ENCODE measurements at regions not wholly inside any gene's neighbourhood (a gene's known extent, or its start where the extent isn't known, plus 50 kb on each side); places are given as distances from the start of the nearest gene placed in this dataset.

DNA sequence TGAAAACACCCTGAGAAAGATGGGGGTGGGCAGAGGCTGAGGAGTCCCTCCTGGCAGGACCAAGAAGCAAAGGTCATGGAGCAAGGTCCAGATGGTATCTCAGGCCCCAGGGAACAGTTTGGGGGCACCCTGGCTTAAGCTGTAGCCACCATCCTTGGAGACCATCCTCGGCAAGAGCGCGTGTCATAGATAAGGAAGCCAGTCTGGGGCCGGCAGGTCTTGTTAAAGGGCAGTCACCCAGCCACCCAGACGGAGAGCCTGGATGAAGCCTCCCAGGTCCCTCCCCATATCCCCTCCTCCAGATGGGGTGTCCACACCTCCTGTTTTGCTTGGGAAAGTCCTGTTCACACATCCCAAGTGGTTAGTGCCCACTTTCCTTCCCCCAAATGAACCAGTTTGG, 191.1 kb downstream of the KLF13 start:
- intact Hi-C loops (cut with DNase I), result no loop called here
- Histone ChIP-seq H3K27me3 (ENCODE audit: control insufficient read depth, insufficient read depth) (no peaks in the 10 kb centered on the region), H3K4me1 (ENCODE audit: control insufficient read depth, insufficient read depth, low read length) (no peaks in the 10 kb centered on the region), H3K4me3 (ENCODE audit: low read length) (no peak overlapping the region), H3K9me3 (ENCODE audit: control insufficient read depth, low read length) (no peaks in the 10 kb centered on the region), H3K27ac (ENCODE audit: low read length) (no peak overlapping the region)
- no peak for DNase-seq
- WGBS, result 80% methylated on average over 5 of the region's 5 CpGs
- no peak for ATAC-seq

DNA sequence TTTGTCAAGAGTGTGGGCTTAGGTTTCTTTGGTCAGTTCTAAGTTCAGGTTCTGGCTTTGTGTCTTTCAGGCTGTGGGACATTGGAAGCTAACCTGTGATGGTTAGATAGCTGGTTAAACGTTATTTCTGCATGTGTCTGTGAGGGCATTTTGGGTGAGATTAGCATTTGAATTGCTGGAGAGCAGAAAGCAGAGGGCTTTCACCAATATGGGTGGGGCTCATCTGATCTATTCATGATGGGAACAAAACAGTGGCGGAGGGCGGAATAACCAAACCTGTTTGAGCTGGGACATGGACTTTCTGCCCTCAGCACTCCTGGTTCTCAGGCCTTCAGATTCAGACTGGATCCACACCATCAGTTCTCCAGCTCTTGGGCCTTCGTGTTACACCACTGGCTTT, 195.4 kb downstream of the KLF13 start:
- ATAC-seq, result no peak
- no peak for DNase-seq
- Histone ChIP-seq H3K27ac (ENCODE audit: low read length) (no peak overlapping the region), H3K27me3 (ENCODE audit: control insufficient read depth, insufficient read depth) (no peaks in the 10 kb centered on the region), H3K4me1 (ENCODE audit: control insufficient read depth, insufficient read depth, low read length) (no peaks in the 10 kb centered on the region), H3K9me3 (ENCODE audit: control insufficient read depth, low read length) (no peaks in the 10 kb centered on the region), H3K4me3 (ENCODE audit: low read length) (no peak overlapping the region)
- 80% methylated on average over 4 of the region's 4 CpGs for WGBS
- intact Hi-C loops (cut with DNase I), result no loop called here

DNA sequence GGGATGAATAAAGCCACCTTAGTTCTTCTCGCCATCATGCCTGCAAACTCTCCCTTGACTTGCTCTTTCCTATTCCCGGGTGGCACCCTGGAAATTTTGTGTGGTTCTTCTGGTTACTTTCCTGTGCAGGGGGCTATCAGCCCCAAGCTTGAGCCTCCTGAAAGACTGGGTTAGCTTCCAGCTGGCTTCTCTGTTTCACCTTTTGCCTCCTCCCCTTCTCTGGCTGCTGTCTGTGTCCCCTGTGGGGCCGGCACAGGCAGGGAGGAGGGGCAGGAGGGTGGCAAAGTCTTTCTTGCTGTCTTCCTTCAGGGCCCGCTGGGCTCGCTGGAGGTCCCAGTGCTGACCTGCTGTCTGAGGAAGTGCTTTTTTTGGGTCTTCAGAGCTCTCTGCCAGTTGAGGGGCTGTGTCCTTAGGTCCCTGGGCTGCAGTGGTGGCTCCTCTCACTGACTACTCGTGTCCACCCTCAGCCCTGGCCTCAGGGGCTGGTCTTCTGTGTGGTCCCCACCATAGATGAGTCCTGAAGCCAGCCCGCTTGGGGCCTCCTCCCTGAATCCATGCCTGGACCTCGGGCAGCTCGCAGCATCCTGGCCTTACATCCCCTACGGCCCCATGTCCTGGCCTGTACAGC, 196.5 kb downstream of the KLF13 start:
- Histone ChIP-seq H3K9me3 (ENCODE audit: control insufficient read depth, low read length) (no peaks in the 10 kb centered on the region), H3K4me3 (ENCODE audit: low read length) (no peak overlapping the region), H3K27ac (ENCODE audit: low read length) (no peak overlapping the region), H3K27me3 (ENCODE audit: control insufficient read depth, insufficient read depth) (no peaks in the 10 kb centered on the region), H3K4me1 (ENCODE audit: control insufficient read depth, insufficient read depth, low read length) (no peaks in the 10 kb centered on the region)
- intact Hi-C loops (cut with DNase I), result no loop called here
- DNase-seq (no peak), ATAC-seq (no peak)
- WGBS, result 90% methylated on average over 10 of the region's 10 CpGs

DNA sequence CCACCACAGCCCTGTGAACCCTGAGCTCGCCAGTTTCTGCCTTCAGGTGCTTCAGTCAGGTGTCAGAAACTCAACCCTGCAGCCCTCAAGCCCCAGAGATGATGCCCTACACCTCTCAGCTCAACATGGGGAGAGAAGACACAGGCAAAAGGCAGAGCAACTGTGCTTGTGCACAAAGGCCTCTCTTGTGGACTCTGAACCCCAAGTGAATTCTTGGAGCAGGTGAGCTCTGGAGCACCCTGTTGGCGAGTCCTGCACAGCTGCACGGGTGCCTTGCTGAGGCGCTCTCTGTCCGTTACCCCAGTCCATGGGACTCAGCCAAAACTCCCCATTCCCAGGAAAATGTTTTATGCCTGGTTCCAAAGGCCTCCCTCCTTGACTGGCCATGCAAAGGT, 197.0 kb downstream of the KLF13 start:
- H3K27ac ChIP-seq (ENCODE audit: low read length), result no peak overlapping the region
- no peaks in the 10 kb centered on the region for H3K9me3 ChIP-seq (ENCODE audit: control insufficient read depth, low read length)
- ATAC-seq (no peak), DNase-seq (no peak)
- no peaks in the 10 kb centered on the region for H3K27me3 ChIP-seq (ENCODE audit: control insufficient read depth, insufficient read depth)
- 90% methylated on average over 5 of the region's 5 CpGs for WGBS
- intact Hi-C loops (cut with DNase I), result no loop called here
- no peaks in the 10 kb centered on the region for H3K4me1 ChIP-seq (ENCODE audit: control insufficient read depth, insufficient read depth, low read length)
- H3K4me3 ChIP-seq (ENCODE audit: low read length), result no peak overlapping the region

DNA sequence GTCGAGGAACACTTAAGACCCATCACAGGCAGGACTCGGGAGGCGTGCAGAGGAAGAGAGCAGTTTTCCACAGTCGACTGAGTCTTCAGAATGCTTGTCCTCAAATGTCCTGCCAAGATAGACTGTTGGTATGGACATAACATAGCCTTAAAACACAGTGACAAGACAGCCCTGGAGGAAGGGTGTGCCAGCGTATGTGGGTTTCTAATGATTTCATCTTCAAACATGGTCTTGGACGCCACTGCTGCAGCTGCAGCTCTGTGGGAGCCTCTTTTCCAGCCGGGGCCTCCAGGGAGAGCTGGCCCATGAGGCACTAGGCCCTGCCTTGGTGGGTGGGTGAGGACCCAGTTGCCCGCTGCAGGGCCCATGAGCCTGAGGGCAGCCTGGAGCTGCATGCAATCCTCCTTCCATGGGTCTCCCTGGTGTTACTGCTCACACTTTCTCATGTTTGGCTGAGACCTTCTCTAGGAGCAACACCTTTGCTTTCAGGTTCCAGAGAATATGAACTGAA, 198.6 kb downstream of the KLF13 start:
- H3K27ac ChIP-seq (ENCODE audit: low read length), result no peak overlapping the region

DNA sequence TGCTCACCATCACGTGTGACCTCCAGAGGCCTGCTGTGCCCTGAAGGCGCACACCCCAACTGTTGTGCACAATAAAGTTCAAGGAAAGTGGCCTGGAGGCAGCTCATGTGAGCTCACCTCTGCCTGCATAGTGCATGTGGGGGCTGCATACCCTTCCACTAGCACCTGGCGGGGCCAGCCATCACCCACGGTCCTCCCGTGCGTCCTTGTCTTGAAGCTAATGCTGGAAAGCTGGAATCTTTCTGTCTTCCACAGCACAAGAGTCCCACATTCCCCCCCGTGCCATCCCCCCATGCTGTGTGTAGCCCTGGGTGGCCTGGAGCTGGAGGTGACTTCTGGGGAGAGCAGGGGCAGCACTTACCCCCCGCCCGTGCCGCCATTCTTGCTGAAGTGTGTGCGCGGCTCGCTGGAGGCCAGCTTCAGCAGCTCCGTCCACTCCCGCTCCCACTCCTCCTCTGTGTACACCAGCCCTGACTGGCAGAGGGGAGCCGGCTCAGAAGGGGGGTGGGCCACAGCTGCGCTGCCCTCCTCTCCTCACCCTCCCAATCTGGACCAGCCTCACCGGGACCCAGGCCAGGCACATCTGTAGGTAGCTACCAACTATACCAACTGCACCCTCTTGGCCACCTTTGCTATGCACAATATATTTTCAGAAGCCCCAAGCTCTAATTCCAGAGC, 199.5 kb downstream of the KLF13 start:
- intact Hi-C loops (cut with DNase I), result no loop called here
- Histone ChIP-seq H3K9me3 (ENCODE audit: control insufficient read depth, low read length) (no peaks in the 10 kb centered on the region), H3K4me3 (ENCODE audit: low read length) (no peak overlapping the region), H3K27ac (ENCODE audit: low read length) (no peak overlapping the region), H3K4me1 (ENCODE audit: control insufficient read depth, insufficient read depth, low read length) (no peaks in the 10 kb centered on the region), H3K27me3 (ENCODE audit: control insufficient read depth, insufficient read depth) (no peaks in the 10 kb centered on the region)
- ATAC-seq, result no peak
- 96% methylated on average over 18 of the region's 18 CpGs for WGBS
- no peak for DNase-seq

More for the DNA sequence above, 198.6 kb downstream of the KLF13 start:
- ATAC-seq (no peak), DNase-seq (no peak)
- intact Hi-C loops (cut with DNase I), result no loop called here
- WGBS, result 85% methylated on average over 8 of the region's 8 CpGs
- Histone ChIP-seq H3K27me3 (ENCODE audit: control insufficient read depth, insufficient read depth) (no peaks in the 10 kb centered on the region), H3K4me1 (ENCODE audit: control insufficient read depth, insufficient read depth, low read length) (no peaks in the 10 kb centered on the region), H3K9me3 (ENCODE audit: control insufficient read depth, low read length) (no peaks in the 10 kb centered on the region), H3K4me3 (ENCODE audit: low read length) (no peak overlapping the region)

DNA sequence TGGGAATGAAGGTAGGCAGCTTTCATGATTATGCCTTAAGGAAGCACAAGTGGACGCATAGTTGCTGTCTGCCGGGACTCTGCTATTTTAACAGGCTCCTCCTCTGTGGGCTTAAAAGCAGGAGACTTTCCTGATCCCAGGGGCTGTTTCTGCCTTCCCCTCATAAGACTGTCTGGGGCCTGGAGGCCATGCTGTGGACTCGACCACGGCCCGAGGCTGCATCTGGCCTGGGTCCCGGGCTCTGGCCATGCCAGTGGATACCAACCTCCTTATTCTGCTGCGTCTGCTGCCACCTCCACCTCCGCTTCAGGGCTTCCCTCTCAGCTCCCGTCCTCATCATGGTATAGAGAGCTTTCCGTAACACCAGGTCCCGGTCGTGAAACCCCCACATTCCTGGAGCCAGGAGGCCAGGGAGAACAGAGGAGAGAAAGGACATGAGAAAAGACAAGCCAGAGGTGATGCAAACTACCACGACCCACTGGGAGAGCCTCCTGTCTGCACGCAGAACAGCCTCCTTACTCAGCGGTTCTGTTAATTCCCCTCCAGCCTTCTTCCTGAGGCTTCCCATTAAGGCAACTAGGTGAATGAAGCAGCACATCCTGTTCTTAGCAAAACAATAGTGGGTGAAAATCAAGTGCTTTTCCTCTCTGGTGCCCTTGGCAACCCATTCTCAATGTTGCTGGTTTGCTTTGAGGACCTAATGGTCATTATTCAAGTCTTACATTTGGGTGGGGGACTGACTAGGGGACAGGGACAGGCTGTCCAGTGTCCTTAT, 200.5 kb downstream of the KLF13 start:
- no peaks in the 10 kb centered on the region for H3K9me3 ChIP-seq (ENCODE audit: control insufficient read depth, low read length)
- H3K27me3 ChIP-seq (ENCODE audit: control insufficient read depth, insufficient read depth), result no peaks in the 10 kb centered on the region
- no peaks in the 10 kb centered on the region for H3K4me1 ChIP-seq (ENCODE audit: control insufficient read depth, insufficient read depth, low read length)
- H3K27ac ChIP-seq (ENCODE audit: low read length), result no peak overlapping the region
- intact Hi-C loops (cut with DNase I), result no loop called here
- WGBS, result 80% methylated on average over 15 of the region's 15 CpGs
- H3K4me3 ChIP-seq (ENCODE audit: low read length), result no peak overlapping the region
- DNase-seq (no peak), ATAC-seq (no peak)

DNA sequence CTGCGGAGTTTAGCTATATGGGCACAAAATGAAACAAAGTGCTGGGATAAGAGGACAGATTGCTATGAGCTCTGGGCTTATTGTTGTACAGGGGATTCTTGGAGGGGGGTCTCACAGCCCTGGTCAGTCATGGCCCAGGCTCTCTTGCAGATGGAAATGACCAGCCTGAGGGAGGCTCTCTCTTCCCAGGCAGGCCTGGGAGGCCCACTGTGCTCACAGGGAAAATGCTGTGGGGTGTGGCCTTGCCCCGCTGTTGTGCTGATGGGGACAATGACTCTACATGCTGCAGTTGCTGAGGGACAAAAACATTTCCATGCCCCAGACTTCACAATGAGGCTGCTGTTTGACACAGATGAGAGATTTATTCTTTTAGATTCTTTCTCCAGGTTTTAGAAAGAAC, 202.2 kb downstream of the KLF13 start:
- ATAC-seq (no peak), DNase-seq (no peak)
- no peaks in the 10 kb centered on the region for H3K4me1 ChIP-seq (ENCODE audit: control insufficient read depth, insufficient read depth, low read length)
- no peaks in the 10 kb centered on the region for H3K9me3 ChIP-seq (ENCODE audit: control insufficient read depth, low read length)
- H3K27me3 ChIP-seq (ENCODE audit: control insufficient read depth, insufficient read depth), result no peaks in the 10 kb centered on the region
- intact Hi-C loops (cut with DNase I), result no loop called here
- H3K4me3 ChIP-seq (ENCODE audit: low read length), result no peak overlapping the region
- H3K27ac ChIP-seq (ENCODE audit: low read length), result no peak overlapping the region
- WGBS, result 95% methylated on average over 2 of the region's 2 CpGs

DNA sequence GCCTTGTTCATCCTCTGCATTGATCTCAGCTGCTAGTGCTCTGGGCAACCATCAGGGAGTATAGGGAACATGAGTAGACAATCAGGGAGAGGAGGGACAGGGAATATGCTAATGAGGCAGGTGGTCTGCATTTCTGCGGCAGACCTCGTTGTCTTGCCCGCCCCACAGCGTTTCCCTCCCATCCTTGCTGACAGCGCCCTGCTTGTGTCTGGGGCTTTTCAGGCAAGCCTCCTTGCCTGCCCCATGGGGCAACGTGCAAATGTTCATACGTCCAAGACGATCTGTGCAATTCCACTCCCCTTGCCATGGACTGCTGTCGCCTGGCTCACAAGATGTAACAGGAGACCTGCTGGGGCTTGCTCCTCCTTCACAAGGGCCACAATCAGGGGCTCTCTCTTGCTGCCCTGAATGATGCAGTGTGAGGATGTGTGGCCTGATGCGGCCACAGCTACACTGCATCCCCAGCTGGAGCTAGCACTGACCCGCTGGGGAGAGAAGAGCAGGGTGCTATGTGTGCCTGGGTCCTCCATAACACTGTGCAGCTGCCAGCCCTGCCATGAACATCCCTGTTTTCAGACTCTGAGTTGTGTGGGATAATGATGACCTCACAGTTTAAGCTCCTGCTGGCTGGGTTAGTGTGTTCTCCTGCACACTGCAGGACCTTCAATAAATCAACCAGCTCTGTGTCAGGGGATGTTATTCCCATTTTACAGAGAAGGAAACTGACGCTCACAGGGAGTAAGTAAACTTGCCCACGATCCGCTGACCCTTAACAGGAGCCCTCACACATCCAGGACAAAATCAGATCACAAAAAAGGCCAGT, 211.3 kb downstream of the KLF13 start:
- DNase-seq (no peak), ATAC-seq (no peak)
- H3K27ac ChIP-seq (ENCODE audit: low read length), result no peak overlapping the region
- H3K4me3 ChIP-seq (ENCODE audit: low read length), result no peak overlapping the region
- intact Hi-C loops (cut with DNase I), result no loop called here
- H3K4me1 ChIP-seq (ENCODE audit: control insufficient read depth, insufficient read depth, low read length), result no peaks in the 10 kb centered on the region
- H3K27me3 ChIP-seq (ENCODE audit: control insufficient read depth, insufficient read depth), result no peaks in the 10 kb centered on the region
- WGBS, result 78% methylated on average over 14 of the region's 14 CpGs
- no peaks in the 10 kb centered on the region for H3K9me3 ChIP-seq (ENCODE audit: control insufficient read depth, low read length)

DNA sequence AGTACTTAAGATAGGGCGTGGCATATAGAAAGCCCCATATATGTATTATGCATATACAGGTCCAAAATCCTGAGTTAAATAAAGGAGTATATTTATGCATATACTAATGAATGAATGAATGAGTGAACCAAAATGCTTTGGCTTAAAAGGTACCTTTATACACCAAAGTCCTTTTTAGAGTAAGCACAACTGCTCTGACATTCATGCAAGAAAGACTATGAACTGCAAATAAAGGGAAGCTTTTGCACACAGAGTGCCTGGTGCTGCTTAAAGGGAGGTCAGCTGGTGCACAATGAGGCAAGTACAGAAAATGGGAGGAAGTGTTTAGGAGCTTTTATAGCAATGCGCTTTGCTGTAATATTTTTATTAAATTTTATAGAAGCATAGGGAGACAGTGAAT, 214.0 kb downstream of the KLF13 start:
- intact Hi-C loops (cut with DNase I), result no loop called here
- WGBS, result 97% methylated on average over 2 of the region's 2 CpGs
- Histone ChIP-seq H3K9me3 (ENCODE audit: control insufficient read depth, low read length) (no peaks in the 10 kb centered on the region), H3K27me3 (ENCODE audit: control insufficient read depth, insufficient read depth) (no peaks in the 10 kb centered on the region), H3K4me3 (ENCODE audit: low read length) (no peak overlapping the region), H3K27ac (ENCODE audit: low read length) (no peak overlapping the region), H3K4me1 (ENCODE audit: control insufficient read depth, insufficient read depth, low read length) (no peaks in the 10 kb centered on the region)
- DNase-seq (no peak), ATAC-seq (no peak)

DNA sequence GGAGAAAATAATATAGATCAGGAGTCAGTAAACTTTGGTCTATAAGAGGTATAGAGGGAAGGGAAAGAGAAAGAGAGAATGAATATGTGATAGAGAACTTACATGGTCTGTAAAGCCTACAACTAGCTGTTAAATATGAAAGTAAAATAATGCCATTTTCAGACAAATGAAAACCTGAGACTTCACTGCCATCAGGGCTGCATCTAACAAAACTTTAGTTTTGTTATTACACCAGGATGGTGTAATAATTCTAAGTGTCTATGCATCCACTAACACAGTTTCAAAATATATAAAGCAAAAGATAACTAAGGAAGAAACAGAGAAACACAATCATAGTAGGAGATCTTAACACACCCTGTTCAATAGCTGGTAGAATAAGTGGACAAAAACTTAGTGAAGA, 217.7 kb downstream of the KLF13 start:
- no peaks in the 10 kb centered on the region for H3K9me3 ChIP-seq (ENCODE audit: control insufficient read depth, low read length)
- no peak overlapping the region for H3K27ac ChIP-seq (ENCODE audit: low read length)
- intact Hi-C loops (cut with DNase I), result no loop called here
- no peak for DNase-seq
- ATAC-seq, result no peak
- H3K4me1 ChIP-seq (ENCODE audit: control insufficient read depth, insufficient read depth, low read length), result no peaks in the 10 kb centered on the region
- H3K27me3 ChIP-seq (ENCODE audit: control insufficient read depth, insufficient read depth), result no peaks in the 10 kb centered on the region
- no peak overlapping the region for H3K4me3 ChIP-seq (ENCODE audit: low read length)

Data from right cardiac atrium (tissue), 5 donors.